GM23338 (cell line): ENCODE measurements at regions not wholly inside any gene's neighbourhood (a gene's known extent, or its start where the extent isn't known, plus 50 kb on each side); places are given as distances from the start of the nearest gene placed in this dataset.

Experiments
- ATAC-seq: fragments of 200-7000 bp; cut with Tn5 transposase; 3 replicates; pipeline ENCODE4 v1.9.1; 2020
- DNase-seq: peaks from one replicate; pipeline ENCODE4 v3.0.0-alpha.2; 2015; ENCODE audit warnings: low spot score
- H2AFZ ChIP-seq: fragments of 200-600 bp; sonication (generic); 2 replicates; pipeline ENCODE4 v1.8.0; 2016; ENCODE audit warnings: antibody characterized with exemption, mild to moderate bottlenecking, moderate library complexity
- H3F3A ChIP-seq: fragments of 200-600 bp; sonication (generic); replicated peaks from 2 replicates; pipeline ENCODE4 v1.8.0; 2017; ENCODE audit warnings: antibody characterized with exemption, mixed run types, low read depth
- H3K27ac ChIP-seq: fragments of 200-600 bp; sonication (generic); 2 replicates; pipeline ENCODE4 v1.6.1; 2016; ENCODE audit warnings: low read depth
- H3K27me3 ChIP-seq: fragments of 200-600 bp; sonication (generic); 2 replicates; pipeline ENCODE4 v1.8.0; 2016; ENCODE audit warnings: mild to moderate bottlenecking, mixed run types, moderate library complexity; ENCODE audit not compliant: insufficient read depth
- H3K36me3 ChIP-seq: fragments of 200-600 bp; sonication (generic); 2 replicates; pipeline ENCODE4 v1.8.0; 2016; ENCODE audit warnings: mild to moderate bottlenecking; ENCODE audit not compliant: insufficient read depth
- H3K4me1 ChIP-seq: fragments of 200-600 bp; sonication (generic); 2 replicates; pipeline ENCODE4 v1.8.0; 2016; ENCODE audit warnings: mild to moderate bottlenecking, moderate library complexity; ENCODE audit not compliant: insufficient read depth
- H3K4me2 ChIP-seq: fragments of 200-600 bp; sonication (generic); 2 replicates; pipeline ENCODE4 v1.7.1; 2017; ENCODE audit warnings: mixed run types
- H3K4me3 ChIP-seq: fragments of 200-600 bp; sonication (generic); 2 replicates; pipeline ENCODE4 v1.6.1; 2016; ENCODE audit warnings: mixed run types
- H3K79me2 ChIP-seq: fragments of 200-600 bp; sonication (generic); replicated peaks from 2 replicates; pipeline ENCODE4 v1.8.0; 2017; ENCODE audit warnings: mild to moderate bottlenecking; ENCODE audit not compliant: insufficient read depth
- H3K9me2 ChIP-seq: fragments of 200-600 bp; sonication (generic); 2 replicates; pipeline ENCODE4 v1.8.0; 2017; ENCODE audit not compliant: insufficient read depth
- H4K20me1 ChIP-seq: fragments of 200-600 bp; sonication (generic); replicated peaks from 2 replicates; pipeline ENCODE4 v1.8.0; 2017; ENCODE audit warnings: mild to moderate bottlenecking; ENCODE audit not compliant: insufficient read depth
- H3K27ac Mint-ChIP-seq: 2 replicates; pipeline ENCODE4 v1.8.0; 2020; ENCODE audit warnings: inconsistent platforms, mild to moderate bottlenecking, moderate library complexity, mixed read lengths
- H3K27me3 Mint-ChIP-seq: 3 replicates; pipeline ENCODE4 v1.8.0; 2022; ENCODE audit warnings: low read depth, mild to moderate bottlenecking, moderate library complexity, mixed read lengths, inconsistent platforms; ENCODE audit not compliant: insufficient read depth, poor library complexity
- H3K36me3 Mint-ChIP-seq: 3 replicates; pipeline ENCODE4 v1.8.0; 2021; ENCODE audit warnings: low read depth, mild to moderate bottlenecking, inconsistent platforms, moderate library complexity, mixed read lengths
- H3K4me1 Mint-ChIP-seq: 3 replicates; pipeline ENCODE4 v1.8.0; 2020; ENCODE audit warnings: mild to moderate bottlenecking, inconsistent platforms, mixed read lengths
- H3K4me3 Mint-ChIP-seq: 3 replicates; pipeline ENCODE4 v1.8.0; 2021; ENCODE audit warnings: moderate library complexity, mild to moderate bottlenecking, inconsistent platforms, mixed read lengths
- H3K9me3 Mint-ChIP-seq: 3 replicates; pipeline ENCODE4 v1.8.0; 2020; ENCODE audit warnings: moderate library complexity, mild to moderate bottlenecking, inconsistent platforms, mixed read lengths
- EZH2 ChIP-seq: fragments of 200-600 bp; sonication (generic); IDR thresholded peaks from one replicate; pipeline ENCODE4 v1.8.0; 2017; ENCODE audit warnings: antibody characterized with exemption, mild to moderate bottlenecking, low read depth; ENCODE audit not compliant: unreplicated experiment
- EZH2phosphoT487 ChIP-seq: fragments of 200-600 bp; sonication (generic); IDR thresholded peaks from one replicate; pipeline ENCODE4 v1.8.1; 2018; ENCODE audit warnings: antibody characterized with exemption; ENCODE audit not compliant: unreplicated experiment
- JUNB ChIP-seq: IDR thresholded peaks from one replicate; pipeline ENCODE4 v1.6.1; 2016; ENCODE audit warnings: antibody characterized with exemption; ENCODE audit not compliant: unreplicated experiment
- POLR2AphosphoS5 ChIP-seq: IDR thresholded peaks from 2 replicates; pipeline ENCODE4 v1.6.1; 2016; ENCODE audit warnings: antibody characterized with exemption, low read depth
- STAT1 ChIP-seq: IDR thresholded peaks from one replicate; pipeline ENCODE4 v1.6.1; 2016; ENCODE audit warnings: antibody characterized with exemption; ENCODE audit not compliant: unreplicated experiment
- ZNF331 ChIP-seq: fragments of 250-450 bp; sonication (Bioruptor Pico); IDR thresholded peaks from 2 replicates; pipeline ENCODE4 v1.5.0; 2020; ENCODE audit warnings: low read depth, mild to moderate bottlenecking, moderate library complexity
- ZNF462 ChIP-seq: fragments of 250-450 bp; sonication (Bioruptor Pico); IDR thresholded peaks from 2 replicates; pipeline ENCODE4 v1.5.0; 2020; ENCODE audit warnings: mild to moderate bottlenecking, moderate library complexity

- no peak for TF ChIP-seq ZNF462 (CRISPR knock-in tag)
These were observed 102.8 kb downstream of the MYCN start (continued) for GRCh38 chr2:16043192-16043591.

- Mint-ChIP-seq H3K36me3 (no peaks in the 10 kb centered on the region), H3K4me3 (no peak overlapping the region), H3K27me3 (peaks cover 4% of the 10 kb centered on the region), H3K9me3 (no peaks in the 10 kb centered on the region; the same call in 2 of the 3 replicates), H3K4me1 (peaks cover 16% of the 10 kb centered on the region), H3K27ac (no peak overlapping the region)
- H3K27ac ChIP-seq = no peak overlapping the region
- H3K79me2 ChIP-seq = no peaks in the 10 kb centered on the region
- H3K4me2 ChIP-seq = no peak overlapping the region
- no peaks in the 10 kb centered on the region; the same call in none of the 2 replicates for H3K4me1 ChIP-seq
- H3K36me3 ChIP-seq = no peaks in the 10 kb centered on the region
- DNase-seq (no peak), ATAC-seq (no peak)
- TF ChIP-seq EZH2phosphoT487 (no peak), STAT1 (no peak), JUNB (no peak), ZNF331 (CRISPR knock-in tag) (no peak), POLR2AphosphoS5 (no peak), EZH2 (no peak), ZNF462 (CRISPR knock-in tag) (no peak)
- no peak overlapping the region for H2AFZ ChIP-seq
- H3F3A ChIP-seq = no peaks in the 10 kb centered on the region
- H3K9me2 ChIP-seq = no peaks in the 10 kb centered on the region
- no peaks in the 10 kb centered on the region for H4K20me1 ChIP-seq
- no peak overlapping the region for H3K4me3 ChIP-seq
- no peaks in the 10 kb centered on the region for H3K27me3 ChIP-seq
These were observed 101.9 kb downstream of the MYCN start for GRCh38 chr2:16042201-16042700.
